ENCODE measurements at regions not wholly inside any gene's neighbourhood (a gene's known extent, or its start where the extent isn't known, plus 50 kb on each side); places are given as distances from the start of the nearest gene placed in this dataset.

DNA sequence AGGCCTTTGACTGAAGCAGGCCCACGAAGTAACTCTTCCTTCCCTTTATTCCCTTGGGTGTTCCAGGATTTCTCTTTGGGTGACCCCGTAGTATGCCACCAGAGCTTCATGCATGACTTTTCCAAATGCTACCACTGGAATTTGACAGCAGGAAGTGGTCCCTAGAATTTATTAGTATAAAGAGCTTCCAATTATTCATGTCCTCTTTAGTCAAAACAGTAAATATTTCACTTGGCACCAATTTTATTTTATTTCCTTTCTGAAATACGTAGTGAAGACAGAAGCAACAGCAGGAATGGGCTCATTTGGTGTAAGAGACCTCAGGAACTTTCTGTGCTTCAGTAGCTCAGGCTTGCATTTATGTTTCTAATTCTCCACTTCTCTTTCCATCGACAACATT lies 151.3 kb downstream of the LCA5 start:
- H3K4me3 Mint-ChIP-seq (ENCODE audit: unreplicated experiment) = no peak overlapping the region

GRCh38 chr6:79385333-79385732 lies 150.9 kb upstream of the HMGN3 start:
- Histone ChIP-seq H3K27me3 (ENCODE audit: insufficient read depth, low read length) (no peaks in the 10 kb centered on the region), H3K4me2 (ENCODE audit: low read length) (no peak overlapping the region), H2AFZ (ENCODE audit: low read depth, low read length) (no peak overlapping the region), H4K20me1 (ENCODE audit: insufficient read depth, low read length) (no peaks in the 10 kb centered on the region), H3K27ac (ENCODE audit: low read depth, low read length) (no peak overlapping the region), H3K79me2 (ENCODE audit: insufficient read depth, low read length) (no peaks in the 10 kb centered on the region), H3K36me3 (ENCODE audit: insufficient read depth, low read length) (no peaks in the 10 kb centered on the region), H3K4me1 (ENCODE audit: insufficient read depth, low read length) (peaks cover 11% of the 10 kb centered on the region), H3K9ac (ENCODE audit: low read length) (no peak overlapping the region), H3K9me3 (ENCODE audit: insufficient read depth, low read depth, low read length) (no peaks in the 10 kb centered on the region), H3K4me3 (ENCODE audit: insufficient read depth, low read depth, low read length) (no peak overlapping the region)
- no peaks in the 10 kb centered on the region for H3K36me3 Mint-ChIP-seq (ENCODE audit: low read depth, unreplicated experiment)
- H3K27me3 Mint-ChIP-seq (ENCODE audit: low read depth, unreplicated experiment) = no peaks in the 10 kb centered on the region
- H3K27ac Mint-ChIP-seq (ENCODE audit: unreplicated experiment) = no peak overlapping the region
- H3K9me3 Mint-ChIP-seq (ENCODE audit: unreplicated experiment) = peaks cover 4% of the 10 kb centered on the region
- H3K4me1 Mint-ChIP-seq (ENCODE audit: low read depth, unreplicated experiment) = peaks cover 4% of the 10 kb centered on the region
- TF ChIP-seq EZH2 (IDR thresholded peaks at IDR 0.05; ENCODE audit: insufficient read depth, low read length) (no peak), CTCF (IDR thresholded peaks at IDR 0.05; ENCODE audit: insufficient read depth, low read depth, low read length) (no peak)
- FAIRE-seq (no peak), DNase-seq (ENCODE audit: low read depth) (no peak)
- no peak overlapping the region for H3K4me3 Mint-ChIP-seq (ENCODE audit: unreplicated experiment)

More for the DNA sequence above, 151.3 kb downstream of the LCA5 start:
- Mint-ChIP-seq H3K27me3 (ENCODE audit: low read depth, unreplicated experiment) (no peaks in the 10 kb centered on the region), H3K27ac (ENCODE audit: unreplicated experiment) (no peak overlapping the region), H3K4me1 (ENCODE audit: low read depth, unreplicated experiment) (peaks cover 4% of the 10 kb centered on the region), H3K36me3 (ENCODE audit: low read depth, unreplicated experiment) (no peaks in the 10 kb centered on the region), H3K9me3 (ENCODE audit: unreplicated experiment) (peaks cover 4% of the 10 kb centered on the region)
- Histone ChIP-seq H3K27ac (ENCODE audit: low read depth, low read length) (no peak overlapping the region), H3K9me3 (ENCODE audit: insufficient read depth, low read depth, low read length) (no peaks in the 10 kb centered on the region), H3K4me1 (ENCODE audit: insufficient read depth, low read length) (peaks cover 11% of the 10 kb centered on the region), H3K36me3 (ENCODE audit: insufficient read depth, low read length) (no peaks in the 10 kb centered on the region), H2AFZ (ENCODE audit: low read depth, low read length) (no peak overlapping the region), H3K27me3 (ENCODE audit: insufficient read depth, low read length) (no peaks in the 10 kb centered on the region), H4K20me1 (ENCODE audit: insufficient read depth, low read length) (no peaks in the 10 kb centered on the region), H3K79me2 (ENCODE audit: insufficient read depth, low read length) (no peaks in the 10 kb centered on the region), H3K9ac (ENCODE audit: low read length) (no peak overlapping the region), H3K4me3 (ENCODE audit: insufficient read depth, low read depth, low read length) (no peak overlapping the region), H3K4me2 (ENCODE audit: low read length) (no peak overlapping the region)
- FAIRE-seq (no peak), DNase-seq (ENCODE audit: low read depth) (no peak)
- no peak for TF ChIP-seq CTCF (IDR thresholded peaks at IDR 0.05; ENCODE audit: insufficient read depth, low read depth, low read length)
- TF ChIP-seq EZH2 (IDR thresholded peaks at IDR 0.05; ENCODE audit: insufficient read depth, low read length) = no peak

GRCh38 chr6:79384845-79385244 lies 150.4 kb upstream of the HMGN3 start:
- Mint-ChIP-seq H3K9me3 (ENCODE audit: unreplicated experiment) (peaks cover 4% of the 10 kb centered on the region), H3K27me3 (ENCODE audit: low read depth, unreplicated experiment) (no peaks in the 10 kb centered on the region), H3K4me3 (ENCODE audit: unreplicated experiment) (no peak overlapping the region), H3K4me1 (ENCODE audit: low read depth, unreplicated experiment) (peaks cover 4% of the 10 kb centered on the region), H3K27ac (ENCODE audit: unreplicated experiment) (no peak overlapping the region), H3K36me3 (ENCODE audit: low read depth, unreplicated experiment) (no peaks in the 10 kb centered on the region)
- Histone ChIP-seq H3K27ac (ENCODE audit: low read depth, low read length) (no peak overlapping the region), H3K79me2 (ENCODE audit: insufficient read depth, low read length) (no peaks in the 10 kb centered on the region), H3K27me3 (ENCODE audit: insufficient read depth, low read length) (no peaks in the 10 kb centered on the region), H3K9ac (ENCODE audit: low read length) (no peak overlapping the region), H3K4me3 (ENCODE audit: insufficient read depth, low read depth, low read length) (no peak overlapping the region), H3K4me2 (ENCODE audit: low read length) (no peak overlapping the region), H2AFZ (ENCODE audit: low read depth, low read length) (no peak overlapping the region), H3K4me1 (ENCODE audit: insufficient read depth, low read length) (peaks cover 11% of the 10 kb centered on the region), H4K20me1 (ENCODE audit: insufficient read depth, low read length) (no peaks in the 10 kb centered on the region), H3K9me3 (ENCODE audit: insufficient read depth, low read depth, low read length) (no peaks in the 10 kb centered on the region), H3K36me3 (ENCODE audit: insufficient read depth, low read length) (no peaks in the 10 kb centered on the region)
- no peak for TF ChIP-seq EZH2 (IDR thresholded peaks at IDR 0.05; ENCODE audit: insufficient read depth, low read length)
- TF ChIP-seq CTCF (IDR thresholded peaks at IDR 0.05; ENCODE audit: insufficient read depth, low read depth, low read length) = no peak
- FAIRE-seq = no peak
- peak; percentile 6 for DNase-seq (ENCODE audit: low read depth)

All from astrocyte (in vitro differentiated cells and primary cell).